ENCODE measurements at regions not wholly inside any gene's neighbourhood (a gene's known extent, or its start where the extent isn't known, plus 50 kb on each side); places are given as distances from the start of the nearest gene placed in this dataset.

- WGBS, 2 donors, result 80 to 86% methylated on average over 2 of the region's 2 CpGs
- no peak for TF ChIP-seq CTCF (IDR thresholded peaks at IDR 0.05; ENCODE audit: control extremely low read depth, extremely low read depth)
- Histone ChIP-seq H3K4me1 (ENCODE audit: control insufficient read depth in 5 of 5, insufficient read depth in 5 of 5, low read length in 5 of 5) (no peaks in the 10 kb centered on the region), H3K27me3 (ENCODE audit: control insufficient read depth in 3 of 3, insufficient read depth in 3 of 3, low read length in 2 of 3) (no peaks in the 10 kb centered on the region), H3K9me3 (ENCODE audit: control insufficient read depth in 4 of 4, insufficient read depth in 3 of 4, low read length in 3 of 4) (peaks cover 0 to 2% (median 0%) of the 10 kb centered on the region in 4 donors), H3K36me3 (ENCODE audit: control insufficient read depth in 4 of 4, insufficient read depth in 4 of 4, low read length in 4 of 4) (no peaks in the 10 kb centered on the region), H3K9ac (ENCODE audit: insufficient read depth in 1 of 2, low read length in 2 of 2) (no peak overlapping the region), H3K27ac (ENCODE audit: low read depth in 1 of 2, low read length in 1 of 2) (no peak overlapping the region), H3K4me3 (no peak overlapping the region)
- DNase-seq (no peak), ATAC-seq (ENCODE audit: insufficient read depth, low FRiP score) (no peak)
These were observed 259.2 kb downstream of the SLC4A3 start for GRCh38 chr2:219886615-219887014.

- Histone ChIP-seq H3K9me3 (ENCODE audit: control insufficient read depth in 4 of 4, insufficient read depth in 3 of 4, low read length in 3 of 4) (peaks cover 0 to 2% (median 0%) of the 10 kb centered on the region in 4 donors), H3K4me1 (ENCODE audit: control insufficient read depth in 5 of 5, insufficient read depth in 5 of 5, low read length in 5 of 5) (no peaks in the 10 kb centered on the region), H3K36me3 (ENCODE audit: control insufficient read depth in 4 of 4, insufficient read depth in 4 of 4, low read length in 4 of 4) (no peaks in the 10 kb centered on the region), H3K4me3 (no peak overlapping the region), H3K27ac (ENCODE audit: low read depth in 1 of 2, low read length in 1 of 2) (no peak overlapping the region), H3K27me3 (ENCODE audit: control insufficient read depth in 3 of 3, insufficient read depth in 3 of 3, low read length in 2 of 3) (no peaks in the 10 kb centered on the region), H3K9ac (ENCODE audit: insufficient read depth in 1 of 2, low read length in 2 of 2) (no peak overlapping the region)
- WGBS, 2 donors, result 81% methylated on average over 4 of the region's 4 CpGs
- no peak for DNase-seq
- ATAC-seq (ENCODE audit: insufficient read depth, low FRiP score), result no peak
- TF ChIP-seq CTCF (IDR thresholded peaks at IDR 0.05; ENCODE audit: control extremely low read depth, extremely low read depth), result no peak
These were observed 260.4 kb downstream of the SLC4A3 start for GRCh38 chr2:219887870-219888269.

GRCh38 chr2:219893541-219893940 lies 266.1 kb downstream of the SLC4A3 start:
- Histone ChIP-seq H3K36me3 (ENCODE audit: control insufficient read depth in 4 of 4, insufficient read depth in 4 of 4, low read length in 4 of 4) (no peaks in the 10 kb centered on the region), H3K27ac (ENCODE audit: low read depth in 1 of 2, low read length in 1 of 2) (no peak overlapping the region), H3K9ac (ENCODE audit: insufficient read depth in 1 of 2, low read length in 2 of 2) (no peak overlapping the region), H3K27me3 (ENCODE audit: control insufficient read depth in 3 of 3, insufficient read depth in 3 of 3, low read length in 2 of 3) (no peaks in the 10 kb centered on the region), H3K9me3 (ENCODE audit: control insufficient read depth in 4 of 4, insufficient read depth in 3 of 4, low read length in 3 of 4) (peaks cover 0 to 1% (median 0%) of the 10 kb centered on the region in 4 donors), H3K4me1 (ENCODE audit: control insufficient read depth in 5 of 5, insufficient read depth in 5 of 5, low read length in 5 of 5) (no peaks in the 10 kb centered on the region), H3K4me3 (no peak overlapping the region)
- no peak for TF ChIP-seq CTCF (IDR thresholded peaks at IDR 0.05; ENCODE audit: control extremely low read depth, extremely low read depth)
- WGBS, 2 donors, result 67 to 70% methylated on average over 2 of the region's 2 CpGs
- ATAC-seq (ENCODE audit: insufficient read depth, low FRiP score) (no peak), DNase-seq (peak in 1 of 3 donors; percentile 24)

- no peak overlapping the region for H3K9ac ChIP-seq (ENCODE audit: insufficient read depth in 1 of 2, low read length in 2 of 2)
- no peaks in the 10 kb centered on the region for H3K36me3 ChIP-seq (ENCODE audit: control insufficient read depth in 4 of 4, insufficient read depth in 4 of 4, low read length in 4 of 4)
- TF ChIP-seq CTCF (IDR thresholded peaks at IDR 0.05; ENCODE audit: control extremely low read depth, extremely low read depth), result no peak
- 40 to 51% methylated on average over 3 of the region's 3 CpGs for WGBS, 2 donors
- H3K27ac ChIP-seq (ENCODE audit: low read depth in 1 of 2, low read length in 1 of 2), result no peak overlapping the region
- ATAC-seq (ENCODE audit: insufficient read depth, low FRiP score), result no peak
- peaks cover 0 to 1% (median 0%) of the 10 kb centered on the region in 4 donors for H3K9me3 ChIP-seq (ENCODE audit: control insufficient read depth in 4 of 4, insufficient read depth in 3 of 4, low read length in 3 of 4)
- no peak overlapping the region for H3K4me3 ChIP-seq
- H3K27me3 ChIP-seq (ENCODE audit: control insufficient read depth in 3 of 3, insufficient read depth in 3 of 3, low read length in 2 of 3), result no peaks in the 10 kb centered on the region
- no peak for DNase-seq
- no peaks in the 10 kb centered on the region for H3K4me1 ChIP-seq (ENCODE audit: control insufficient read depth in 5 of 5, insufficient read depth in 5 of 5, low read length in 5 of 5)
These were observed 270.0 kb downstream of the SLC4A3 start for GRCh38 chr2:219897456-219897855.

All from lung (tissue), 11 donors.